Hepatocyte (in vitro differentiated cells): ENCODE measurements at regions not wholly inside any gene's neighbourhood (a gene's known extent, or its start where the extent isn't known, plus 50 kb on each side); places are given as distances from the start of the nearest gene placed in this dataset.

ENCODE experiments used
- DNase-seq: peaks from one replicate; pipeline ENCODE4 v3.0.0-alpha.2; 2016; ENCODE audit warnings: low spot score
- H2AFZ ChIP-seq: fragments of 200-600 bp; sonication (generic); 2 replicates; pipeline ENCODE4 v1.6.0; 2016; ENCODE audit warnings: antibody characterized with exemption, mild to moderate bottlenecking
- H3K27ac ChIP-seq: fragments of 200-600 bp; sonication (generic); 2 replicates; pipeline ENCODE4 v1.5.1; 2016; ENCODE audit warnings: mild to moderate bottlenecking
- H3K27me3 ChIP-seq: fragments of 200-600 bp; sonication (generic); 2 replicates; pipeline ENCODE4 v1.6.1; 2016
- H3K36me3 ChIP-seq: fragments of 200-600 bp; sonication (generic); replicated peaks from 2 replicates; pipeline ENCODE4 v1.5.1; 2016; ENCODE audit warnings: low read depth; ENCODE audit not compliant: insufficient read depth
- H3K4me1 ChIP-seq: fragments of 200-600 bp; sonication (generic); 2 replicates; pipeline ENCODE4 v1.5.1; 2016; ENCODE audit warnings: mild to moderate bottlenecking, moderate library complexity; ENCODE audit not compliant: insufficient read depth
- H3K4me2 ChIP-seq: fragments of 200-600 bp; sonication (generic); 2 replicates; pipeline ENCODE4 v1.6.0; 2016
- H3K4me3 ChIP-seq: fragments of 200-600 bp; sonication (generic); 2 replicates; pipeline ENCODE4 v1.5.1; 2016; ENCODE audit warnings: mild to moderate bottlenecking
- H3K79me2 ChIP-seq: fragments of 200-600 bp; sonication (generic); 2 replicates; pipeline ENCODE4 v1.6.0; 2017; ENCODE audit warnings: mild to moderate bottlenecking
- H3K9me2 ChIP-seq: fragments of 200-600 bp; sonication (generic); replicated peaks from 2 replicates; pipeline ENCODE4 v1.6.0; 2017; ENCODE audit warnings: mild to moderate bottlenecking; ENCODE audit not compliant: insufficient read depth
- H3K9me3 ChIP-seq: fragments of 200-600 bp; sonication (generic); 2 replicates; pipeline ENCODE4 v1.5.1; 2016; ENCODE audit warnings: low read depth, mild to moderate bottlenecking
- H4K20me1 ChIP-seq: fragments of 200-600 bp; sonication (generic); 2 replicates; pipeline ENCODE4 v1.6.0; 2016; ENCODE audit warnings: mild to moderate bottlenecking; ENCODE audit not compliant: insufficient read depth, poor library complexity, severe bottlenecking
- EZH2 ChIP-seq: fragments of 200-600 bp; sonication (generic); IDR thresholded peaks from 2 replicates; pipeline ENCODE4 v1.6.1; 2016; ENCODE audit warnings: antibody characterized with exemption, mild to moderate bottlenecking, borderline replicate concordance
- EZH2phosphoT487 ChIP-seq: fragments of 200-600 bp; sonication (generic); IDR thresholded peaks from one replicate; pipeline ENCODE4 v1.6.1; 2018; ENCODE audit warnings: antibody characterized with exemption, mild to moderate bottlenecking, low read depth, moderate library complexity; ENCODE audit not compliant: unreplicated experiment, severe bottlenecking
- WGBS: methylation state at CpG from one replicate; pipeline ENCODE4 v1.1.6; 2016; ENCODE audit warnings: low lambda C conversion rate; ENCODE audit errors: missing lambda C conversion rate; 5-methylcytosine and 5-hydroxymethylcytosine counted together
- TF ChIP-seq, protein P1 (sequence below): fragments of 200-600 bp; sonication (generic); IDR thresholded peaks from 2 replicates; pipeline ENCODE4 v1.5.1; 2016; ENCODE audit warnings: antibody characterized with exemption, mild to moderate bottlenecking; ENCODE audit not compliant: poor library complexity

- H3K79me2 ChIP-seq = no peaks in the 10 kb centered on the region
- no peaks in the 10 kb centered on the region for H3K9me2 ChIP-seq
- H3K4me1 ChIP-seq = no peaks in the 10 kb centered on the region
- WGBS = 63% methylated on average over 3 of the region's 3 CpGs
- H3K27ac ChIP-seq = no peak overlapping the region
- no peaks in the 10 kb centered on the region for H3K36me3 ChIP-seq
- DNase-seq = no peak
- H3K9me3 ChIP-seq = no peaks in the 10 kb centered on the region
- H2AFZ ChIP-seq = no peak overlapping the region
- peaks cover 3% of the 10 kb centered on the region for H3K27me3 ChIP-seq
- no peak overlapping the region for H3K4me2 ChIP-seq
- H3K4me3 ChIP-seq = no peak overlapping the region
- no peaks in the 10 kb centered on the region for H4K20me1 ChIP-seq
- TF ChIP-seq EZH2phosphoT487 = no peak
- no peak for TF ChIP-seq EZH2
- TF ChIP-seq, protein P1, sequence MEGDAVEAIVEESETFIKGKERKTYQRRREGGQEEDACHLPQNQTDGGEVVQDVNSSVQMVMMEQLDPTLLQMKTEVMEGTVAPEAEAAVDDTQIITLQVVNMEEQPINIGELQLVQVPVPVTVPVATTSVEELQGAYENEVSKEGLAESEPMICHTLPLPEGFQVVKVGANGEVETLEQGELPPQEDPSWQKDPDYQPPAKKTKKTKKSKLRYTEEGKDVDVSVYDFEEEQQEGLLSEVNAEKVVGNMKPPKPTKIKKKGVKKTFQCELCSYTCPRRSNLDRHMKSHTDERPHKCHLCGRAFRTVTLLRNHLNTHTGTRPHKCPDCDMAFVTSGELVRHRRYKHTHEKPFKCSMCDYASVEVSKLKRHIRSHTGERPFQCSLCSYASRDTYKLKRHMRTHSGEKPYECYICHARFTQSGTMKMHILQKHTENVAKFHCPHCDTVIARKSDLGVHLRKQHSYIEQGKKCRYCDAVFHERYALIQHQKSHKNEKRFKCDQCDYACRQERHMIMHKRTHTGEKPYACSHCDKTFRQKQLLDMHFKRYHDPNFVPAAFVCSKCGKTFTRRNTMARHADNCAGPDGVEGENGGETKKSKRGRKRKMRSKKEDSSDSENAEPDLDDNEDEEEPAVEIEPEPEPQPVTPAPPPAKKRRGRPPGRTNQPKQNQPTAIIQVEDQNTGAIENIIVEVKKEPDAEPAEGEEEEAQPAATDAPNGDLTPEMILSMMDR = no peak
These were observed 374.3 kb downstream of the CDH26 start for GRCh38 chr20:60332523-60332922.

DNA sequence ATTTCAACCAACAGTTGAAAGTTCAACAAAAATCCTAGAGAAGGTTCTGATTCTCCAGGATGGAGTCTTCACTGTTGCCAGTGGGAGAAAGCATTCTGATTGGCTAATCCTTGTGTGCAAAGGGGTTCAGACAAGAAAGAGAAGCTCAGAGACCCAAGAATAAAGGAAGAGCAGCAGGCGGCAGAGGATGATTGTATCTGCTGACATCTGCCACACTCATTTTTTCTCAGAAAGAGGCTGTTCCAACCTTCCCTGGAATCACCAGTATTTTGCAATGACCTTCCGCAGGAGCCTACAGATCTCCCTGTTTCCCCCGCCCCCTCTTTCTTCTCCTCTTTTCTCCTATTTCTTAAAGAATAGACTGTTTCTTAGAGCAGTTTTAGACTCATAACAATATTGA is 376.7 kb downstream of the CDH26 start:
- H3K9me2 ChIP-seq = no peaks in the 10 kb centered on the region
- 92% methylated on average over 3 of the region's 3 CpGs for WGBS
- H3K4me3 ChIP-seq = no peak overlapping the region
- no peak for DNase-seq
- no peak overlapping the region for H2AFZ ChIP-seq
- no peaks in the 10 kb centered on the region for H3K4me1 ChIP-seq
- H3K36me3 ChIP-seq = no peaks in the 10 kb centered on the region
- TF ChIP-seq, protein P1 = no peak
- TF ChIP-seq EZH2 (no peak), EZH2phosphoT487 (no peak)
- H3K27me3 ChIP-seq = peaks cover 3% of the 10 kb centered on the region
- H3K9me3 ChIP-seq = no peaks in the 10 kb centered on the region
- H3K27ac ChIP-seq = no peak overlapping the region
- H3K4me2 ChIP-seq = no peak overlapping the region
- H3K79me2 ChIP-seq = no peaks in the 10 kb centered on the region
- no peaks in the 10 kb centered on the region for H4K20me1 ChIP-seq

- H3K79me2 ChIP-seq = no peaks in the 10 kb centered on the region
- no peak for DNase-seq
- no peak overlapping the region for H3K27ac ChIP-seq
- no peaks in the 10 kb centered on the region for H3K9me3 ChIP-seq
- H3K4me1 ChIP-seq = no peaks in the 10 kb centered on the region
- no peak overlapping the region for H3K4me2 ChIP-seq
- no peak overlapping the region for H2AFZ ChIP-seq
- no peak overlapping the region for H3K4me3 ChIP-seq
- H3K36me3 ChIP-seq = no peaks in the 10 kb centered on the region
- H4K20me1 ChIP-seq = no peaks in the 10 kb centered on the region
- peaks cover 3% of the 10 kb centered on the region for H3K27me3 ChIP-seq
- WGBS = 82% methylated on average over 8 of the region's 8 CpGs
- TF ChIP-seq EZH2 (no peak), EZH2phosphoT487 (no peak)
- TF ChIP-seq, protein P1 = no peak
- no peaks in the 10 kb centered on the region for H3K9me2 ChIP-seq
These were observed 380.3 kb downstream of the CDH26 start for GRCh38 chr20:60338556-60338955.

GRCh38 chr20:60339738-60340137 is 381.5 kb downstream of the CDH26 start:
- 83% methylated on average over 6 of the region's 6 CpGs for WGBS
- H3K27me3 ChIP-seq = peaks cover 3% of the 10 kb centered on the region
- H3K9me2 ChIP-seq = no peaks in the 10 kb centered on the region
- no peak overlapping the region for H3K4me2 ChIP-seq
- H3K4me1 ChIP-seq = no peaks in the 10 kb centered on the region
- TF ChIP-seq, protein P1 = no peak
- TF ChIP-seq EZH2 (no peak), EZH2phosphoT487 (no peak)
- H3K36me3 ChIP-seq = no peaks in the 10 kb centered on the region
- no peak overlapping the region for H3K27ac ChIP-seq
- no peak overlapping the region for H2AFZ ChIP-seq
- no peaks in the 10 kb centered on the region for H3K9me3 ChIP-seq
- no peak for DNase-seq
- no peaks in the 10 kb centered on the region for H3K79me2 ChIP-seq
- no peak overlapping the region for H3K4me3 ChIP-seq
- H4K20me1 ChIP-seq = no peaks in the 10 kb centered on the region
